Mesenchymal stem cell (in vitro differentiated cells and primary cell): ENCODE measurements at regions not wholly inside any gene's neighbourhood (a gene's known extent, or its start where the extent isn't known, plus 50 kb on each side); places are given as distances from the start of the nearest gene placed in this dataset.

Experiments used
- DNase-seq: peaks from one replicate; pipeline ENCODE4 v3.0.0-alpha.2; 2013
- H2AFZ ChIP-seq: one replicate; pipeline ENCODE4 v1.6.1; 2013; ENCODE audit warnings: low read depth, mild to moderate bottlenecking, control low read depth, inconsistent platforms, low read length, moderate library complexity
- H2AK5ac ChIP-seq: 2 replicates; pipeline ENCODE4 v1.6.1; 2013; ENCODE audit warnings: low read length, moderate library complexity, mild to moderate bottlenecking, inconsistent platforms; ENCODE audit not compliant: severe bottlenecking
- H2BK120ac ChIP-seq: one replicate; pipeline ENCODE4 v1.6.1; 2013; ENCODE audit warnings: low read depth, mild to moderate bottlenecking, inconsistent platforms, low read length, moderate library complexity
- H2BK12ac ChIP-seq, 2 experiments: one replicate each; pipeline ENCODE4 v1.6.1; 2013; ENCODE audit warnings: inconsistent platforms in 2 of 2, low read length in 2 of 2, mild to moderate bottlenecking in 2 of 2, moderate library complexity in 2 of 2, control low read depth in 1 of 2
- H2BK15ac ChIP-seq: one replicate; pipeline ENCODE4 v1.6.1; 2013; ENCODE audit warnings: mild to moderate bottlenecking, low read depth, inconsistent platforms; ENCODE audit not compliant: poor library complexity, severe bottlenecking
- H2BK5ac ChIP-seq: 2 replicates; pipeline ENCODE4 v1.6.1; 2013; ENCODE audit warnings: low read depth, mild to moderate bottlenecking, low read length, control low read depth, inconsistent platforms; ENCODE audit not compliant: poor library complexity, severe bottlenecking
- H3K14ac ChIP-seq, 2 experiments: one replicate each; pipeline ENCODE4 v1.6.1; 2013; ENCODE audit warnings: inconsistent platforms in 2 of 2, low read length in 2 of 2, control low read depth in 1 of 2, mild to moderate bottlenecking in 1 of 2, moderate library complexity in 1 of 2
- H3K18ac ChIP-seq, 2 experiments: one replicate each; pipeline ENCODE4 v1.6.1; 2013; ENCODE audit warnings: inconsistent platforms in 2 of 2, low read length in 2 of 2, control low read depth in 1 of 2, low read depth in 1 of 2, mild to moderate bottlenecking in 1 of 2
- H3K23ac ChIP-seq, 2 experiments: one replicate each; pipeline ENCODE4 v1.6.1; 2013; ENCODE audit warnings: inconsistent platforms in 2 of 2, low read length in 2 of 2, mild to moderate bottlenecking in 2 of 2, moderate library complexity in 2 of 2, control low read depth in 1 of 2
- H3K27ac ChIP-seq: 2 replicates; pipeline ENCODE4 v1.5.1; 2013; ENCODE audit warnings: mild to moderate bottlenecking, moderate library complexity, low read length, control low read depth, inconsistent platforms; ENCODE audit not compliant: poor library complexity, severe bottlenecking
- H3K27me3 ChIP-seq, 2 experiments: 2 replicates each; pipeline versions ENCODE4 v1.6.1 to v1.7.0; 2013; ENCODE audit warnings: low read length in 2 of 2, mild to moderate bottlenecking in 2 of 2, moderate library complexity in 2 of 2, control low read depth in 1 of 2, inconsistent platforms in 1 of 2; ENCODE audit not compliant: control insufficient read depth in 1 of 2, insufficient read depth in 1 of 2
- H3K36me3 ChIP-seq, 2 experiments: 2 replicates each; pipeline versions ENCODE4 v1.6.1 to v1.7.0; 2013; ENCODE audit warnings: low read length in 2 of 2, control low read depth in 1 of 2, inconsistent platforms in 1 of 2, low read depth in 1 of 2, mild to moderate bottlenecking in 1 of 2; ENCODE audit not compliant: insufficient read depth in 2 of 2, control insufficient read depth in 1 of 2
- H3K4ac ChIP-seq, 2 experiments: one replicate each; pipeline ENCODE4 v1.6.1; 2013; ENCODE audit warnings: inconsistent platforms in 2 of 2, low read length in 2 of 2, mild to moderate bottlenecking in 2 of 2, moderate library complexity in 2 of 2, control low read depth in 1 of 2, low read depth in 1 of 2
- H3K4me1 ChIP-seq: 2 replicates; pipeline ENCODE4 v1.6.1; 2013; ENCODE audit warnings: low read depth, low read length, control low read depth; ENCODE audit not compliant: control insufficient read depth, insufficient read depth
- H3K4me2 ChIP-seq: 2 replicates; pipeline ENCODE4 v1.6.1; 2013; ENCODE audit warnings: low read length, mild to moderate bottlenecking, inconsistent platforms; ENCODE audit not compliant: poor library complexity, severe bottlenecking
- H3K4me3 ChIP-seq, 2 experiments: 2 replicates each; pipeline versions ENCODE4 v1.5.1 to v1.7.0; 2013; ENCODE audit warnings: low read length in 2 of 2, mild to moderate bottlenecking in 2 of 2, control low read depth in 1 of 2, low read depth in 1 of 2; ENCODE audit not compliant: insufficient read depth in 1 of 2
- H3K79me1 ChIP-seq: replicated peaks from 2 replicates; pipeline ENCODE4 v1.6.1; 2013; ENCODE audit warnings: mild to moderate bottlenecking, control low read depth, low read length, inconsistent platforms; ENCODE audit not compliant: poor library complexity, severe bottlenecking
- H3K9ac ChIP-seq: 2 replicates; pipeline ENCODE4 v1.7.0; 2013; ENCODE audit warnings: mild to moderate bottlenecking, low read length, moderate library complexity
- H3K9me3 ChIP-seq: 2 replicates; pipeline ENCODE4 v1.7.0; 2013; ENCODE audit warnings: mild to moderate bottlenecking, low read length; ENCODE audit not compliant: control insufficient read depth
- H4K8ac ChIP-seq: one replicate; pipeline ENCODE4 v1.6.1; 2013; ENCODE audit warnings: inconsistent platforms, mild to moderate bottlenecking, low read length, moderate library complexity
- H4K91ac ChIP-seq: one replicate; pipeline ENCODE4 v1.6.1; 2013; ENCODE audit warnings: mild to moderate bottlenecking, low read length, inconsistent platforms
- WGBS: methylation state at CpG from one replicate; pipeline ENCODE4 v1.1.7; 2013; ENCODE audit warnings: mixed read lengths; 5-methylcytosine and 5-hydroxymethylcytosine counted together

DNA sequence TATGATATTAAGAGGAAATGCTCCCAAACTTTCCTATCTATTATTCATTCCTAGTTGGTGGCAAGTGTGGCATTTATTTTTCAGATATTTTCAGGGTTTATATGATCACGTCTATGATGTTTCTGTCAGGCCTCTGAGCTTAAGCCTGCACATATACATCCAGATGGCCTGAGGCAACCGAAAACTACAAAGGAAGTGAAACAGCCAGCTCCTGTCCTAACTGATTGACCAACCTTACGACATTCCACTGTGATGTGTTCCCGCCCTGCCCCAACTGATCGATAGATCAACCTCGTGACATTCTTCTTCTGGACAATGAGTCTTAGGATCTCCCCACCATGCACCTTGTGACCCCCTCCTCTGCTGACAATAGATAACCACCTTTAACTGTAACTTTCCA, 67.6 kb upstream of the CTSO start:
- Histone ChIP-seq H3K4me3 (no peak overlapping the region), H2BK5ac (no peak overlapping the region), H3K27ac (no peak overlapping the region), H3K79me1 (no peaks in the 10 kb centered on the region), H2AK5ac (no peak overlapping the region), H3K4me2 (no peak overlapping the region), H3K23ac (no peak overlapping the region), H3K4ac (no peak overlapping the region), H3K36me3 (no peaks in the 10 kb centered on the region), H2BK120ac (no peak overlapping the region), H2AFZ (no peak overlapping the region), H2BK12ac (no peak overlapping the region), H3K9ac (no peak overlapping the region), H3K9me3 (no peaks in the 10 kb centered on the region), H3K4me1 (no peaks in the 10 kb centered on the region), H3K14ac (no peak overlapping the region), H3K27me3 (no peaks in the 10 kb centered on the region), H4K8ac (no peak overlapping the region), H3K18ac (no peak overlapping the region), H4K91ac (no peak overlapping the region), H2BK15ac (no peak overlapping the region)
- no peak for DNase-seq
- 94% methylated on average over 6 of the region's 6 CpGs for WGBS

GRCh38 chr4:156019246-156019645, 65.6 kb upstream of the CTSO start:
- no peaks in the 10 kb centered on the region for H3K9me3 ChIP-seq
- no peaks in the 10 kb centered on the region for H3K4me1 ChIP-seq
- H3K4me3 ChIP-seq = no peak overlapping the region
- H3K79me1 ChIP-seq = no peaks in the 10 kb centered on the region
- H3K27ac ChIP-seq = no peak overlapping the region
- H3K14ac ChIP-seq = no peak overlapping the region
- H3K9ac ChIP-seq = no peak overlapping the region
- no peak overlapping the region for H4K8ac ChIP-seq
- WGBS = no CpG with 5 or more reads among the region's 2 CpGs
- H4K91ac ChIP-seq = no peak overlapping the region
- H2BK120ac ChIP-seq = no peak overlapping the region
- H2AK5ac ChIP-seq = no peak overlapping the region
- no peak for DNase-seq
- no peak overlapping the region for H3K23ac ChIP-seq
- no peak overlapping the region for H2BK15ac ChIP-seq
- H3K36me3 ChIP-seq = no peaks in the 10 kb centered on the region
- H3K4me2 ChIP-seq = no peak overlapping the region
- no peak overlapping the region for H2BK5ac ChIP-seq
- H3K18ac ChIP-seq = no peak overlapping the region
- no peak overlapping the region for H2BK12ac ChIP-seq
- no peak overlapping the region for H3K4ac ChIP-seq
- H2AFZ ChIP-seq = no peak overlapping the region
- no peaks in the 10 kb centered on the region for H3K27me3 ChIP-seq

GRCh38 chr4:156018383-156018782, 64.7 kb upstream of the CTSO start:
- Histone ChIP-seq H3K23ac (no peak overlapping the region), H3K27ac (no peak overlapping the region), H4K8ac (no peak overlapping the region), H3K36me3 (no peaks in the 10 kb centered on the region), H3K18ac (no peak overlapping the region), H4K91ac (no peak overlapping the region), H3K27me3 (no peaks in the 10 kb centered on the region), H2AFZ (no peak overlapping the region), H2BK15ac (no peak overlapping the region), H3K4ac (no peak overlapping the region), H3K4me3 (no peak overlapping the region), H3K4me1 (no peaks in the 10 kb centered on the region), H3K4me2 (no peak overlapping the region), H2AK5ac (no peak overlapping the region), H3K79me1 (no peaks in the 10 kb centered on the region), H3K9me3 (no peaks in the 10 kb centered on the region), H2BK12ac (no peak overlapping the region), H3K9ac (no peak overlapping the region), H2BK5ac (no peak overlapping the region), H3K14ac (no peak overlapping the region), H2BK120ac (no peak overlapping the region)
- DNase-seq = no peak
- WGBS = 50% methylated on average over 2 of the region's 5 CpGs

DNA sequence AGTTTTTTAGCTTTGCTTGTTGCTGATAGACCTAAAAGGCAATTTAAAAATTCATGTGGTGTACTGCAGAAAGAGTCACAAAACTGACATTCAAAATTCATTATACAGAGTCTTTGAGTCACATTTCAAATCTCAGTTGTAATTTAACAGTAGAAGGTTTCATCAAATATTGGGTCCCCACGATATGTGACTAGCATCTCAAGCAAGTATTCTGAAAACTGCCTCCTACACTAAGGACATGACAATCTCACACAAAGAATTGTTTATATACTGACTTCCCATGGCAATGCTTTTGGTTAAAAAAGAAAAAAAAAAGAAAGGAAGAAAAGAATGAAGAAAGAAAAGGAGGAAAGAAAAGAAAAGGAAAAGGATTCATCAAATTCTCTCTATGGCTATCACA, 62.1 kb upstream of the CTSO start:
- Histone ChIP-seq H3K23ac (no peak overlapping the region), H3K27ac (no peak overlapping the region), H3K18ac (no peak overlapping the region), H3K4me2 (no peak overlapping the region), H4K91ac (no peak overlapping the region), H2AFZ (no peak overlapping the region), H4K8ac (no peak overlapping the region), H3K36me3 (no peaks in the 10 kb centered on the region), H3K9me3 (no peaks in the 10 kb centered on the region), H2AK5ac (no peak overlapping the region), H3K4me1 (no peaks in the 10 kb centered on the region), H2BK15ac (no peak overlapping the region), H3K79me1 (no peaks in the 10 kb centered on the region), H3K14ac (no peak overlapping the region), H3K9ac (no peak overlapping the region), H3K4ac (no peak overlapping the region), H2BK120ac (no peak overlapping the region), H2BK5ac (no peak overlapping the region), H3K4me3 (no peak overlapping the region), H2BK12ac (no peak overlapping the region), H3K27me3 (no peaks in the 10 kb centered on the region)
- DNase-seq = no peak
- no CpG with 5 or more reads among the region's 1 CpG for WGBS
